ENCODE measurements at regions not wholly inside any gene's neighbourhood (a gene's known extent, or its start where the extent isn't known, plus 50 kb on each side); places are given as distances from the start of the nearest gene placed in this dataset.
"Not testable (repeated sequence)": the region's sequence is repeated elsewhere in the genome, so short reads cannot be mapped to it uniquely, and the experiment has no call there.

- no peak for DNase-seq
Observed at GRCh38 chr16:54808890-54809289, 121.8 kb upstream of the IRX5 start.

- no peak for DNase-seq
Observed at GRCh38 chr16:54806881-54807360, 123.7 kb upstream of the IRX5 start.

GRCh38 chr16:54806378-54806777 is 124.3 kb upstream of the IRX5 start:
- DNase-seq, result no peak

GRCh38 chr16:54805648-54806047 is 125.0 kb upstream of the IRX5 start:
- no peak for DNase-seq

- no peak for DNase-seq
Observed at GRCh38 chr16:54801057-54801844, 129.4 kb upstream of the IRX5 start.

GRCh38 chr16:54798267-54798666 is 132.4 kb upstream of the IRX5 start:
- no peak for DNase-seq

GRCh38 chr16:54796211-54796610 is 134.5 kb upstream of the IRX5 start:
- no peak for DNase-seq

GRCh38 chr16:54792811-54793210 is 137.9 kb upstream of the IRX5 start:
- no peak for DNase-seq

GRCh38 chr16:54787045-54787444 is 143.6 kb upstream of the IRX5 start:
- DNase-seq, result no peak

GRCh38 chr16:54783980-54784379 is 146.7 kb upstream of the IRX5 start:
- DNase-seq, result no peak

GRCh38 chr16:54783226-54783625 is 147.4 kb upstream of the IRX5 start:
- no peak for DNase-seq

- DNase-seq, result no peak
Observed at GRCh38 chr16:54780266-54780665, 150.4 kb upstream of the IRX5 start.

- DNase-seq, result no peak
Observed at GRCh38 chr16:54779549-54779948, 151.1 kb upstream of the IRX5 start.

- DNase-seq, result no peak
Observed at GRCh38 chr16:54774768-54775167, 155.9 kb upstream of the IRX5 start.

- no peak for DNase-seq
Observed at GRCh38 chr16:54772400-54772799, 158.3 kb upstream of the IRX5 start.

GRCh38 chr16:54766355-54766754 is 164.3 kb upstream of the IRX5 start:
- DNase-seq, result no peak

GRCh38 chr16:54750249-54750648 is 180.4 kb upstream of the IRX5 start:
- no peak for DNase-seq

- no peak for DNase-seq
Observed at GRCh38 chr16:54748611-54749190, 182.0 kb upstream of the IRX5 start.

- no peak for DNase-seq
Observed at GRCh38 chr16:54746596-54746995, 184.1 kb upstream of the IRX5 start.

GRCh38 chr16:54744998-54745397 is 185.7 kb upstream of the IRX5 start:
- no peak for DNase-seq

GRCh38 chr16:54742436-54742835 is 188.2 kb upstream of the IRX5 start:
- DNase-seq, result no peak

GRCh38 chr16:54739381-54739780 is 191.3 kb upstream of the IRX5 start:
- DNase-seq, result no peak

GRCh38 chr16:54734156-54734555 is 196.5 kb upstream of the IRX5 start:
- no peak for DNase-seq

- DNase-seq, result not testable (repeated sequence)
Observed at GRCh38 chr16:54727696-54728095, 203.0 kb upstream of the IRX5 start.
